Ammon's horn (tissue), 1 donor: ENCODE measurements at regions not wholly inside any gene's neighbourhood (a gene's known extent, or its start where the extent isn't known, plus 50 kb on each side); places are given as distances from the start of the nearest gene placed in this dataset.
A peak's percentile ranks its signal among the peaks of the same experiment; 100 is the strongest.
"Not testable (repeated sequence)": the region's sequence is repeated elsewhere in the genome, so short reads cannot be mapped to it uniquely, and the experiment has no call there.

ENCODE experiments used
- DNase-seq: peaks from one replicate; pipeline ENCODE4 v3.0.0-alpha.2; 2016; ENCODE audit warnings: low spot score

- no peak for DNase-seq
Observed at GRCh38 chr6:168255283-168255881, 64.2 kb downstream of the DACT2 start.

DNA sequence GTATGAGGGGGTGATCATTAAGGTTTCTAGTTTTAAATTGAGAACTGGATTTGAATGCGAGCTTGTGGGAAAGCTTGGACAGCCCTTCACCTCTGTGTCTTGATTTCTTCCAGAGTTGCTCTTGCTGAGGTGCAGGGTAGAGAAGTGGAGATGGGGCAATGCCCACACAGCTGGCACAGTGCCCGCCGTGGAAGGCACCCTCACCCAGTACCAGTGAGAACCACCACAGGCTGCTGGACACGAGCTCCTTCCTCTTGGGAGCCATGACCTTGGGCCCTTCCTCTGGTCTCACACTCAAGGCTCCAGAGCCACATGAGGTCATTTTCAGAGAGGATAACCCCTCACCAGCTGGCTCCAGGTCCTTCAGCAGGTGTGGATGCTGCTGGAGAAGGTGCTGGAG, 67.3 kb downstream of the DACT2 start:
- no peak for DNase-seq

DNA sequence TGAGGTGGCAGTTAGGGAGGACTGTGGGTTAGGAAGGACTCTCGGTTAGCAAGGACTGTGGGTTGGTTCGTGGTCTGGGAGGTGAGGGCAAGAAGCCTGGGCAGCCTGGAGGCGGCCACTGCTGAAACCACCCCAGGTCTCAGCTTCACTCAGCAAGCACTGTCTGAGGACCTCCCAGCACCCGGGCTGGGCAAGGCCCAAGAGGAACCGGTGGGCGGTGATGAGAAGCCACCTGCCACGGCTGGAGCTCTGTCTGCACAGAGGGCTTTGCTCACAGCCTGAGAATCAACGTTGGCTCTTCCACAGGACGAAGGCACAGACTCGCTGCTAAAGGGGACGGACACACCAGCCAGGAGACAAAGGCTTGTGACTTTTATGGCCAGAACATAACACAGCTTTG, 69.3 kb downstream of the DACT2 start:
- DNase-seq: no peak

GRCh38 chr6:168249746-168250145, 69.8 kb downstream of the DACT2 start:
- no peak for DNase-seq

DNA sequence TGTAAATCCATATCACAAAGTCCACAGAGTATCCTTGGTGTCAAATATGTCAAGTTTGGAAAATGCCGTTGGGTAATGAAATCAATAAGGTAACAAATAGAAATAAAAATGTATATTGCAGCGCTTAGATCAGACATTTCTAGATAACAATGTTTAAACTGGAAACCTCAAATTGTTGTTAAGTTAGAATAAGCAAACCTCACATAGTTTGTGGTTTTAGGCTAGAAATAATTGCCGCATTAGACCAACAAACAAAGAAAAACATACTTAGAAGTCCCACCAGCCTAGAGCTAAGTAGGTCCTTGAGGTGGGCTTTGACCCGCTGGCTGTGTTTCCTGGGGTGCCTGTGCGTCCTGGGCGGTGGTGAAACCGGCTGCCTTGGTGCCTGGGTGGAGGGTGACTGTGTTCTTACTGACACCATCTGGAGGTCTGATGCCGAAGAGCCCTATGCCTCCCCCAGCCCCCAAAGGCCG, 71.4 kb downstream of the DACT2 start:
- no peak for DNase-seq

GRCh38 chr6:168247443-168248147, 72.0 kb downstream of the DACT2 start:
- DNase-seq: peak; percentile 33

- DNase-seq: no peak
Observed at GRCh38 chr6:168244961-168245551, 74.5 kb downstream of the DACT2 start.

GRCh38 chr6:168243812-168244376, 75.7 kb downstream of the DACT2 start:
- DNase-seq: no peak

DNA sequence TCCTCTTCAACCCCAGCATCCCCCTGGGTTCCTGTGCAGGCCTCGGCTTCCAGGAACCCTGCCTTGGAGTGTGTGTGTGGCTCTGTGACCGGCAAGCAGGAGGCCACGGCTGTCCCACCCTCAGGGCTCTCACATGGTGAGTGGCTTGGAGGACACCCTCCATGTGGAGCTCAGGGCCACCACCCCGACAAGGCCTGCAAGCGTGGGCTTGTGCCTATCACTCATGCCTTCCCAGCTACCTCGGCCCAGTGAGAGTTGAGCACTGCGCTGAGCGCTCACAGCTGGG, 76.7 kb downstream of the DACT2 start:
- no peak for DNase-seq

- DNase-seq: no peak
Observed at GRCh38 chr6:168242111-168242939, 77.3 kb downstream of the DACT2 start.

- no peak for DNase-seq
Observed at GRCh38 chr6:168240160-168240559, 79.4 kb downstream of the DACT2 start.

- no peak for DNase-seq
Observed at GRCh38 chr6:168239044-168239773, 80.4 kb downstream of the DACT2 start.

DNA sequence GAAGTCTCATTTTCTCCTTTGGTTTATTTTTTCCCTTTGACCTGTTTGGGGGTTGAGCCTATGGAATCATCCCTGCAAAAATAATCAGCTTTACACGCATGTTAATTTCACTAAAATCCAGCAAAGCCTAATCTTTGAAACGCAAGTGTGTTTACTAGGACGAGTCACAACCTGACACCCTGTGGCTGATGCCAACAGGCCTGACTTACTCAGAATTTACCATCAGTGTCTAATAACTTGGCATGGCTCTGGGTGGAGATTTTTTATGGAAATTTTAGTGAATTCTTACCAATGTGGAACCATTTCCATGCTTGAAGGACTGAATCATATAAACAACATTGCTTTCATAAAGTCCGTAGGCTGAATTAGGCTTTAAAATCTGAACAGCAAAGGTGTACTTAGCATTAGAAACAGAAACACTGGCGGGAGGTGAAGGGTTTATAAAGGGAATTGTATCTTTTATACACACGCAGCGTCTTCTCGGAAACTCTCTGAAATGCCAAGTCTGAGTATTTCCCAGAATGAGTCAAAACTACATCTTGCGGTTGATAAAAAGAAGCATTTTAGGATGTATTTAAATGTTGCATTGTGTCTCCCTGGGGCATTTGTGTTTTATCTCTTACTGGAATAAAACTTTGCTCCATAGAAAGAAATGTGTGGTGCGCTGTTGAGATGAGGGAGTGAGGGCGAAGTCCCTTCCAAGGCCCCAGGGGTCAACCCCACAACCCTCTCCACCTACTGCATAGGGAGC, 81.2 kb downstream of the DACT2 start:
- DNase-seq: no peak

DNA sequence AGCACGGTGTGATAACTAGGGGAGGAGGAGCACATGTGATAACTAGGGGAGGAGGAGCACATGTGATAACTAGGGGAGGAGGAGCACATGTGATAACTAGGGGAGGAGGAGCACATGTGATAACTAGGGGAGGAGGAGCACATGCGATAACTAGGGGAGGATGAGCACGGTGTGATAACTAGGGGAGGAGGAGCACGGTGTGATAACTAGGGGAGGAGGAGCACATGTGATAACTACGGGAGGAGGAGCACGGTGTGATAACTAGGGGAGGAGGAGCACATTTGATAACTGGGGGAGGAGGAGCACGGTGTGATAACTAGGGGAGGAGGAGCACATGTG, 85.7 kb downstream of the DACT2 start:
- not testable (repeated sequence) for DNase-seq

DNA sequence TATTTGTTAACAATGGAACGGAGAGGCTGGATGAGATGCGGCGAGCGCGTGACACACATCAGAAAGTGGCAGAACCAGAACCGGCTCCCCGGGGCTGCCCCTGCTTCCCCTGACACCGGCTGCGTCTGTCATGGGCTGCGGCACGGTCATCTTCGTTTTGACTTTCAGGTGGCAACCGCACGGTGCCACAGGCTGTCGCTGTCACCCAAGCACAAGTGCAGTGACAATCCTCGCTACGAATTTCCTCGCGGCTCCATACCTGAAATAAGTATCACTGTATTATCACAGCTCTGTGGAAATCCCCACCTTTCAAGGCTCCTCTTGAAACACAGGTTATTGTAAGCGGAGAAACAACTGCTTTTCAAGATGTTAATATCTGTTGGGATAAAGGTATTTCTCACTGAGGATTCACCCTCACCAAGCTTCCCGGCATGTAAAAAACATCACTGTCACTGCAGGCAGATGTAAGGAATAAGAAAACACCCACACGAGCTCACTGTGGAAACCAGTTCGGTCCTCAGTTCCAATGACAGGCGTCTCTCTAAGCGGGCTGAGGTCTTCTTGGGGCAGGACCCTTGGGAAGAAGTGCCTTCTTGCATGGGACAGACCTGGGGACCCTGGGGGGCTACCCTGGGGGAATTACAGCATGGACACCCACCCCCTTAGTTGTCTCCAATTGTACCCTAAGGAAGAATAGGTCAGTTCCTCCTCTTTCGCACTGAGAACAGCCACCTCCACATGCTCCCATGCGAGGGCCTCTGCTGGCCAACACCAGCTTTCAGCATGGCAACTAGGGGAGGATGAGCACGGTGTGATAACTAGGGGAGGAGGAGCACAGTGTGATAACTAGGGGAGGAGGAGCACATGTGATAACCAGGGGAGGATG, 86.3 kb downstream of the DACT2 start:
- DNase-seq: no peak

DNA sequence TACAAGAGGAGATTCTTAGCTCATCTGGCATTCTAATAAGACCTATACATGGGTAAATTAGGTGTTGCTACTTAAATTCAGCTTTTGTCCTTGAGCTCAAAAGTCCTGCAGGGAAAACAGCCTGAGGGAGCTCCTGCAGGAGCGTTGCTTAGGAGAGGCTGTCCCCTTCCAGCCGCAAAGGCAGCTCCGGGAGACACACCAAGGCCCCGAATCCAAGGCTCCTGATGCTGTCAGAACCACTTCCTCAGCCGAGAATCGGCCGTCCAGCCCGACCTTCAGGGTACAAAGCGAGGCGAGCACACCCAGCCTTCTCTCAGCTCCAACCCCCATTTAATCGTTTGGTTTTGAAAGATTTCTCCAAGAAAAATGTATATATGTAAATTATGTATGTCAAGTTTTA, 87.0 kb downstream of the DACT2 start:
- no peak for DNase-seq

DNA sequence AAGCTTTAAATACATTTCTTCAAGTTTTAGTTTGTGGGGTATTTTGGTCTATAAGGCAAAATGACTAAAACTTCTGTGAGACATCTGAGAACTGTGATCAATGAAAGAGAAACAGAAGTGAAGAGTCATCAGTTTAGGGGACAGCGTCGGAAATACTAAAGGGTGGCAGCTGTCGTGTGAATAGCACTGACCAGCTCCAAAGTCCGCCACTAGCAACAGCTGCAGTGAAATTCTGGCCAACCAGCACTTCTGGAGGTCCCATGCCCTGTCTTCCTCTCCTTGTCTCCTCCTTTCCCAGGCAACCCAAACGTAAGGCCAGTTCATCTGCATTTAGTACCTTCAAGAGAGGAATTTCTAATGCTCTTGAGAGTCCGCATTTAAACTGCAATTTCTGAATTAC, 87.5 kb downstream of the DACT2 start:
- no peak for DNase-seq

GRCh38 chr6:168231393-168231957, 88.1 kb downstream of the DACT2 start:
- DNase-seq: no peak

GRCh38 chr6:168229368-168229752, 90.2 kb downstream of the DACT2 start:
- DNase-seq: no peak
